GM18499 (cell line): ENCODE measurements at regions not wholly inside any gene's neighbourhood (a gene's known extent, or its start where the extent isn't known, plus 50 kb on each side); places are given as distances from the start of the nearest gene placed in this dataset.

Experiments
- ATAC-seq: cut with Tn5 transposase; IDR thresholded peaks from one replicate; pipeline ENCODE4 v1.9.1; 2021; ENCODE audit warnings: moderate number of reproducible peaks; ENCODE audit not compliant: insufficient read depth, unreplicated experiment

DNA sequence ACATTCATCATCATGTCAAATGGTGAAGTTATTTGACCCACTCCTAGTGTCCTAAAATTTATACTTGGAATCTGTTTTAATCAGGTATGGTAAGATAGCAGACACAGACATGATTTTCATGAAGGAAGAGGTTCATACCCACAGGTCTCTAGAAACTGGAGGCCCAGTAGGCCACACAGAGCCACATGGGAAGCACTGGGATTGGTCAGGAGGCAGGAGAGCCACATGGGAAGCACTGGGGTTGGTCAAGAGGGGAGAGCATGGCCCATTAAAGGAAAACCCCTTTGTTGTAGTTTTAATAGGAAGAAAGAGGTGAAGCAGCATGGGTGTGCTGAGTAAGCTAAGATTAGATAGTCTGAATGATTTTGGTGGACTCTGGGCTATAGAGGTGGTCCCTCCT is 356.9 kb downstream of the MFSD1 start:
- no peak for ATAC-seq

DNA sequence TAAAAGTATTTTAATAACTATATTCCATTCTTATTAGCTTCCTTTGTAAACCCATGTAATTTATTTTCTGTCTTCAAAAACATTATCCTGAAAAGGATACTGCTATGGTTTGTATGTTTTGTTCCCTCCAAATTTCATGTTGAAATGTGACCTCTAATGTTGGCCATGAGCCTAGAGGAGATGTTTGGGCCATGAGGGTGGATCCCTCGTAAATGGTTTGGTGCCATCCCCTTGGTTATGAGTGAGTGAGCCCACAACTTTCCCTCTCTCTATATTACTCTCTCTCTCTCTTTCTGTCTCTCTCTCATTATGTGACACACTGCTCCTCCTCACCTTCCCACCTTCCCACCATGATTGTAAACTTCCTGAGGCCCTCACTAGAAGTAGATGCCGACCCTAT is 357.7 kb downstream of the MFSD1 start:
- ATAC-seq = no peak

DNA sequence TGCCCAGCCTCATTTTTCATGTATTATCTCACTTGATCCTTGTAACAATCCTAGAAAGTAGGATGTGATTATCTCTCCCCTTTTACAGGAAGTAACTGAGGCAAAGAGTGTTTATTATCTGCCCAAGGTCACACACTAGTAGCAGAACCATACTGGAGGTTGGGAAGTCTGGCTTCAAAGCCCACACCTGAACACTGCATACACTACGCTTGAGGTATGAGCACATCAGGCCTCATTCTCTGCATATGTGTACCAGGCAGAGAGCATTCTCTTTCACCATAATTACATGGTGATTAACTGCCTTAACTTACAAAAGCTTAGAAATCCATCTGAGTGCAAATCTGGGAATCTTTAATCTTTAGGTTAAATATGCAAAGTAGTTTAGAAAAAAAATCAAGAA is 361.8 kb downstream of the MFSD1 start:
- ATAC-seq = no peak

DNA sequence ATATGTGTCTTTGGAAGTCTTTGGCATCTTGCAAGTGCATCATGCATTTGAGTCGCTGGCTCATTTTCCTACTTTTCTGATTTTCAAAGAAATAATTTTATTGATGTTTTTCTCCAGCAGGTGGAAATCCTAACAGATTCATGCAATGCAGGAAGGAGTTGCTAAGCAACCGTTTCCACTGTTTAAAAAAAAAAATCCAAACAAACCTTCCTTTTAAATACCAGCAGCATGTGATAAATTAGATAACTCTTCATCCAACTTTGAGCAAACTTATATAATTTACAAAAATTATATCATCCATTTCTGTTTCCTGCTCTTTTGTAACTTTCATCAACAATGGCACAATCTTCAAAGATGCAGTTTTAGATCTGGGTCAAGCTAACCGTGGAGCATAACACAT is 364.1 kb downstream of the MFSD1 start:
- ATAC-seq = no peak

DNA sequence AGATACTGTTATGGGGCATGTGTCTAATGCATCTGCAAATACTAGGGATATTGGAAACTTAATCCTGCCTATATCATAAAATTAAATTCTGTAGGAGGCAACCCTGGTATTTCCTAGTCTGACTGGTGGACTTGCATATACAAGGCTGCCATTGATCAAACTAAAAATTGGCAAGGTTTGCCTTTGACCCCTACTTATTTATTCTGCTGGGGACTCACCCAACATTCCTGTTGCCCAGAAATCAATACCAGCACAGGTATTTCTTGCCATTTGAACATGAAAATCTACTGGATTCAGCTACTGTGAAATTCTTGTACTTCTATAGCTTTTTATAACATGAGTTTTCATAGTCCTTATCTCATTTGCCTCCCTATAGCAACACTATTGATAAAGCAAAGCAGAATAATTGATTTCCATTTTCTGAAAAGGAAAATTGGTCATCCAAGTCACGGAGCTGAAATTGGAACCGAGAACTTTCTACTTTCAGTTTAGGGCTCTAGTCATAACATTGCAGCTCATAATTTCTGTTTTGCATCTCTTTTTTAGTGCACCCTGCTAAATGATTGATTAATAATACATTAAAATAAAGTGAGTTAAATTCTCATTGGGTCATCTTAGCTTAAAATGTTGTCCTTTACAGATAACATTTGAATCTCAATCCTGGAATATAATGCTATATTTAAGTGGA is 365.2 kb downstream of the MFSD1 start:
- ATAC-seq = no peak

DNA sequence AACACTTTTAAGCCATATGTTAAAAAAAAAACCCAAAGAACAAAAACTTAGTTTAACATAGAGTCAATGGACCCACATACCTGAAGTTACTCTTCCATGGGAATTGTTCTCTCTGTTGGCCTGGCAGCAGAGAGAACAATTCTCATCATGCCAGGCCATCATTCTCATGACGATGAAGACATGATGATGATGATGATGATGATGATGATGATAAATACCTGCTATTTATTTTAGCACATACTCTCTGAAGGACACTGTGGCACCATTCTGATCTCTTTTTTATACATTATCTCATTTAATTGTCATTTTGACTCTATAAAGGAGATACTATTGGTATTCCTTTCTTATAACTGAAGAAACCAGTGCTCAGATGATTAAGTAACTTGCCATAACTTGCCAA is 366.9 kb downstream of the MFSD1 start:
- ATAC-seq = no peak

DNA sequence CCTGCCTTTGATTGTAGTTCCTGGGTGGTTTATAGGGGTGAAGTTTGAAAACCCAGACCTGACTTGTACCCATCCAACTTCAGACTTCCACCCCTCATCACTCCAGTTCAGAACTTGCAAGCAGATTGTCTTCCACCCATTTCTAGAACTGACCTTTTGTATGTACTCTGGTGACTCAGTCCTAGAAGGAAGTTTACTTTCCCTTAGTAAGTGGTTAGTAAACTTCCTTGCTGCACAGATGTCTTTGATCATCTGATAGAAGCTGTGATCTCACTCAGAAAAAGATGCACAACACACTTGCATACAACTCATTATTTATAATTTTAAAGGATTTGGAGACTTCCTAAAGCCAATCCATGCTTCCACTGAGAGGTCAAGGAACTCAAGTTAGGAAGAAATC is 368.0 kb downstream of the MFSD1 start:
- no peak for ATAC-seq

DNA sequence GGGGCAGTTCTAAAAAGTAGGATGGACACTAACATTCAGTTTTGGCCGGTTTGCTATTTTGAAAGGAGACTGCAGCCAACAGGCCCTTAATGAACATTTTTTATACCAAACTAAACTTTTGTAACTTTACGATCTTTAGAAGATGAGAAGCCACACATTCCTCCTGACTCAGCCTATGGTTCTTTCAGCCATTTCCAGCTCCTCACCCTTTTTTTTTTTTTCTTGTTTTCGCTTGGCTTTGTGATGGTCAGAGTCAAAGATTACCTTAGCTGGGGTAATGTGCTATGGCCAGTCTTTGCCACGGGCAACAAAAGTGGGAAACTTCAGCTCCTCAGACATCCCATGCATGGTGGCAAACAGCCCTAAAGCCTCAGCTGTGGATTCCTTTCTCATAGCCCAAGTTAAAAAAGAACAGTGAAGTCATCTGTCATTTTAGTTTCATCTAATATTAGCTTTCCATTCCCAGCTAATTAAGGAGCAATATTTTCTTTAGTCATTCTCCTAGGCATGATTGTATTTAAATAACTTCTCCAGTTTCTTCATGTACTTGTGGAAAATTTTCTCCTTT is 368.7 kb downstream of the MFSD1 start:
- ATAC-seq = no peak

DNA sequence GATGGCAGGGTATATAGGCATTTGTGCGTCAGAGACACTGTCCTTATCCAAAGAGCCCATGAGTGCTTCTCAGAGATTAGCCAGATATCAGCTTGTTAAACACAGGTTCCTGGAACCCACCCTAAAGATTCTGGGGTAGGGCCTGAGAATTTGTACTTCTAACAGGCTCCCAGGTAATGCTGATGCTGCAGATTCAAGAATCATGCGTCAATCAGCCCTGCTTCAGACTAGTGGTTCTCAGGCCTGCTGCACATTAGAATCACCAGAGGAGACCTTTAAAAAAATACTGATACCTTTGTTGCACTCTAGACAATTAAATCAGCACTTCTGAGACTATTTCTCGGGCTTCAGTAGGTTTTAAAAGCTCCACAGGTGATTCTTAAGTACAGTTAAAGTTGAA is 369.5 kb downstream of the MFSD1 start:
- ATAC-seq = no peak

DNA sequence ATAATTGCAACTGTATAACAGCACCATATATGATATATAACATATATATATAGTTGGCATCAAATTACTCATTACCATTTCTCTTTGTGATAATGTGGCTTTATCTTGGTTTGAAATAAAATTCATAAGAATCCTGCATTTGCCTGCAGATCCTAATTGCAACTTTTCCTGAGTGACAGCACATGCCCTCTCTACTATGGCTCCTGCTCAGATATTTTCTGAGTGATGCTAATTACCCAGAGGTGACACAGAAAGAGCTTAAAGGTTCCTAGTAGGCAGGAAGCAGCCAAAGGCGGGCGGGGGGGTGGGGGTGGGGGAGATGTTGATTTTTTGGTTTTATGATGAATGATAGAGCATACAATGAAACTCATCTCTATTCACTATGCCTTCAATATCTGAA is 370.6 kb downstream of the MFSD1 start:
- no peak for ATAC-seq

DNA sequence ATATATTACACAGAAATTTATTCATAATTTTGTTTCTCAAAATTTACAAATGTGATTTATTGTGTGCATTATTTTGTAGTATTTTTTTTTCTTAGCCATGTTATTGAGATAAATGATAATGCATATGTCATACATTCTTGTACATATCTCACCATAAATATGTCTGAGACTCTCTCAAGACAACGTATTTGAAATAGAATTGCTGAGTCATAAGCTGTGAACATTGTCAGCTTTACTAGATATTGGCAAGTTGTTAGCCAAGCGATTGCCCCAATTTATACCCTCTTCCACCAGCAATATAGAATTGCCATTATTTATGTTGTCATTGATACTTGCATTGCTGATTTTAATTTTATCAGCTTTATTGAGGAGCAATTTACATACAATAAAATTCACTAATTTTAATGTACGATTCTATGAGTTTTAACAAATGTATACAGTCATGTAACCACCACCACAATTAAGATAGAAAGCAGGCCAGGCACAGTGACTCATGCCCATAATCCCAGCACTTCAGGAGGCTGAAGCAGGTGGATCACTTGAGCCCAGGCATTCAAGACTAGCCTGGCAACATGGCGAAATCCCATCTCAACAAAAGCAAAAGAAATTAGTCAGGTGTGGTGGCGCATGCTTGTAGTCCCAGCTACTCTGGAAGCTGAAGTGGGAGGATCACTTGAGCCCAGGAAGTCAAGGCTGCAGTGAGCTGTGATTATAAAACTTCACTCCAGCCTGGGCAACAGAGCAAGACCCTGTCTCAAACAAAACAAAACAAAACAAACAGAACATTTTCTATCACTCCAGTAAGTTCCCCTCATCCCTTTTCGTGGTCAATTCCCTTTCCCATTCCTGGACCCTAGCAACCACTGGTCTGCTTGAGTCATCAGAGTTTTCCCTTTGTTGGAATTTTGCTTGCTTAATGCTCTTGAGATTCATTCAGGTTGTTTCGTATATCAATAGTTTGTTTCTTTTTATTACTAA is 373.1 kb downstream of the MFSD1 start:
- no peak for ATAC-seq

DNA sequence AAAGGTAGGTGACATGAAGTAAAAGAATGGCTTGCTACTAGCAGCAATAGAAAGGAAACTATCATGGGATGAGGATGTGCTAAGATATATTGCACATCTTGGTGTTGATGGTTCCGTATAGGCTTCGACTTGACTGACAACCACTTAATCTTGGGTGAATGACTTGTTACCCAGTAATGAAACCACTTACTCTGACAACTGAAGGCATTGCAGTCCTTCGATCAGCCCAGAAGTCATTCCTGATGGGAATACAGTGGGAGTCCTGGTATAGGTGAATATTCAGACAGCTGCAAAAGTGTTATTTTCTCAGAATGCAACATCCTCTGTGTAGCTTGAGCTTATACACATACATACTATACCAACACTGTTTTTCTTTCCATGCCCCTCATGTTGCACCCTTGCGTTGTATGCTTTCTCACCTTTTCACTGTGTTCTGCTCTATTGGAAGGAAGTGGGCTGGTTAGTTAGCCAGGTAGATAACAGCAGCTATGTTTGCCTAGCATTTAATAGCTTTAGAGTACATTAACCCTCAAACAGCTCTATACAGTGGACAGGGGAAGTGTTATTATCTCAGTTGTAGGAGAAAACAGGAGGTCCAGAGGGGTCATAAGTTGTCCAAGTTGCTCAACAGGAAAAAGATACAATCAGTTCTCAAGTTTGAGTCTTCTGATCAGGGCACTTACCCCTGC is 376.5 kb downstream of the MFSD1 start:
- no peak for ATAC-seq

DNA sequence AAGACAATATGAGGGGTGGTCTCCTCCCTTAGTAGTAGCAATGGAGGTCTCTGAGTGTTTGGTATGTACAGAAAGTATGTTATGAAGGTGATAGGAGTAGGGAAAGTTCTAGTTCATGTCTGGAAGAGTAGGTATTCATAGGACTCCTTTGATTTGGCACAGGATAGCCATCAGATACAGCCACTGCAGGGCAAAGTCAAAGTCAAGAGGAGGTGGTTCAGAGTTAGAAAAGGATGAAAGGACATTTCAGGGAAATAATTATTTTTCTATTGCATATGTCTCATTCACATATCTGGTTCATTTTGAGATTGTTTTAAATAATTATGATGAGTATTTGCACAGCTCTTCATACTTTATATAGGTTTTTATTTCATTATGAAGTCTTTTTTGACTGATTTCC is 381.1 kb downstream of the MFSD1 start:
- ATAC-seq = no peak

DNA sequence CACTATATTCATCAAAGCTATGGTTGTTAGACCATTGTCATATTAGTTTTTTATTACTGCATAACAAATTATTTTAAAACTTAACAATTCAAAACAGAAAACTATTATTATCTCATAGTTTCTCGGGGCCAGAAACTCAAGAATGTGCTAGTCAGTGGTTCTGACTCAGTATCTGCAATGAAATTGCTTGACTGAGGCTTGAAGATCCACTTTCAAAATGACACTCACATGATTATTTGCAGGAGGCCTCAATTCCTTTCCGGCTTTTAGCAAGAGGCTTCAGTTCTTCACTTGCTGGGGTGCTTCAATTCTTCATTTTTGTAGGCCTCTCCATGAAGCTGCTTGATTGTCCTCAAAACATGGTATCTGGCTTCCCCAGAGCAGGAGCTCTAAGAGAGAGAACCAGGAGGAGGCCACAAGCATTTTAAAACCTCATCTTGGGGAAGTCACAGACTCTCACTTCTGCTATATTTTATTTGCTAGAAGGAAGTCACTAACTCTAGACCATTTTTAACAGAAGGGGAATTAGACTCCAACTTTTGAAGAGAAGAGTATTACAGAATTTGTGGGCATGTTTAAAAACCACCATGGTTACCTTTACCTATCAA is 383.7 kb downstream of the MFSD1 start:
- ATAC-seq = peak; percentile 61

DNA sequence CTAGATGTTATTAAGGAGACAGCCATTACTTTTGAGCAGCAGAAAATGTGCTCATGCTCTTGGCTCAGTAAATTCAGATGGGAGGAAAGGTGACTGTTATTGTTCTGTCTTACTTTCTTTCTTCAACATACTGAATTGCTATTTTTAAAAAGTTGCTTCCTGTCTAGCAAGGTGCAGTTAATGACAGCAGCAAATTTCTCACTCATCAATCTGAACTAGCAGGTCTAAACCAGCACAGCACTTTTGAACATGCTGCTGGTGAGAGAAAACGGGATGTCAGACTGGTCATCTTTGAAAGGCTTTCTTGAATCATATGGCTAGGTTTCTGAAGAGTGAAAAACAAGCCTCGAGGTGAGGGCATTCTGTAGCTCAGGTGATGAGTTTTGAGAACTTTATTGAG is 384.7 kb downstream of the MFSD1 start:
- peak; percentile 51 for ATAC-seq

DNA sequence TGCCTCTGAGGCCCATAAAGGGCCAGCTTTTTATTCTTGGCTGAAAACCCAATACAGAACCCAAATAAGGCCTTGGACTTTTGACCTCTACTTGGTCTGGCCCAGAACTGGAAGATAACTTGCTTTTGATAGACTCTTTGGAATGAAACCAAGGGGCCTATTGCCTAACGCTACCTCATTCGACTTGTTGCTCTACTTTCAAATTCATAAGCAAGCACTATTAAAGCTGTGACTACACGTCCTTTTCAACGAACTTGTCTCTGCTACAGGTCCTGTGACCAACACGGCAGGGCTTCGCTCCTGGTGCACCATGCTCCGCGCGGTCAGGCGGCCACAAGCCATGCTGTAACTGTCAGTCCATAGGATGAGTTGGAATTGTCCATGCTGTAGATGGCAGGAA is 385.4 kb downstream of the MFSD1 start:
- no peak for ATAC-seq

DNA sequence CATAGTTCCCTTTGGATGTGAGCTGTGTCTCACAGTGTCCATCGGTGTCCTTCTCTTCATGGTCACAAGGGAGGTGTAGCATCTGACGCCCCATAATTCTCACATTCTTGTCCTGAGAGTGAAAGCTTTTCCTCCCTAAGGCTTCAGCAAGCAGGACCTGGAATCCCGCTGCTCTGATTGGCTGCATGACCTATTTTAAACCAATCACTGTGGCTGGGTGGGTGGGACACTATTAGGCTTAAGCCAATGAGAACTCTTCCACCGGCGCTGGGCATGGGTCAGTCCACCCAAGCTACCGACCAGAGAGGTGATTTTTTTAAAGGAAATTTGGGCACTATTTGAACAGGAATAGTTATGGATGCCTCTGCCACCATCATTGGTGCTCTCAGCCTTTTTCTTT is 385.9 kb downstream of the MFSD1 start:
- ATAC-seq = no peak

DNA sequence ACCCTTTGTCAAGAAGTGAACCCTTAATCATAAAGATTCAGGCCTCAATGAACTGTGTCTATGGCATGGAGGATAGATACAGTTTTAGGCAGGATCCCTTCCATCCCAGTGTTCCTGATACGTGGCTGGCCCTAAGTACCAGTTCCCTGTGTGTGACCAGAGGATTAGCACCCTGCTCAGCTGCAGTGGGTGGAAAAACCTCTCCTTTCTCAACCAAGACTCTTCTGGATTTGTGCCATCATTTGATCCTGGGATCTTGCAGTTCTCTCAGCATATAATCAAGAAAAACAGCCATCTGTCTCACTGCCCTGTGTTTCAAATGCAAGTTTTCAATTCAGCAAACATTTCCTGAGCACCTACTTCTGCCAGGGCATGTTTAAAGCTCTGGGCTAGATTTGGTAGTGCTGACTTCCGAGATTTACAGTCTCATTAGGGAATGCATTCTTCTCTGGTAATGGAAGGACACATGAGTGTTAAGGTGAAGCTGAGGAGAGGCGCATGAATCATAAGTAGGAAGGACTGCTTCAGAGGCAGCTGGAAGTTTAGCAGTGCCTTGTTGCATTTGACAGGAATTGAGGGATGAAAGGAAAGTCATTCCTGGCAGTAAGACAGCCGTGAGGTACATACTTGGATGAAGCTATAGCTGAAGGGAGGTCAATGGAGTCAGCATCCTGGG is 388.3 kb downstream of the MFSD1 start:
- no peak for ATAC-seq

DNA sequence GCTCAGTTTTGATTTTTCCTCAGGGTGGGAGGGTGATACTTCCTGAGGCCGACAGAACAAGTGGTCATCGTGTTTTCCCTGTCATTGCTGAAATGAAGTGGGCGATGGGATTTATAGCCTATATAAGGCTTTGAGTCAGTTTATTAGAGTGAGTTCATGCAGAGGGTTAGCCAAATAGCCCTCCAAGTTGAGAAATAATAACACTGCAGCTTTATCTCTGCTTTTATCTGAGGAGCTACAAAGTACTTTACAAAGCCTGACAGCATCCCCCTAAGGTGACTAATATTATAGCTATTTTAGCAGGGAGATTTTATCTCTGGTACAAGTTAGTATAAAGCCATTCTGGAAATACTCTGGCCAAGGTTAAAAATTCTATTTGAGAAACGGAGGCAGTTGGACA is 389.6 kb downstream of the MFSD1 start:
- ATAC-seq = no peak

DNA sequence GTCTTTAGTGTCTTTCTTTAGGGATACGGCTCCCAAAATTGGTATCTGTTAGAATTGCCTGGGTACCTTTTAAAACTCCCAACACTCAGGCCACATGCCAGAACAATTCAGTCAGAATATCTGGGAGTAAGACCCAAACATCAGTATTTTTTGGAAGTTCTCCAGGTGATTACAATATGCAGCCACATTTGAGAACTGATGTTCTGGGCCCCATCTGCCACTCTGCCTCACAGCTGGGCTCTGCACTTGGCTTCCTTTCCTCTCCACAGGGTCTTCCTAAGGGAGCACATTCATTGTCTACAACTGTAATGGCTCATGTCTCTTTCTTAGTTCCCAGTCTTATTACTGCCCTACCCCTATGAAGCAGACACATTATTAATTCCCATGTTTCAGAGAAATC is 394.5 kb downstream of the MFSD1 start:
- ATAC-seq = no peak
